GM10266 (cell line): ENCODE measurements at regions not wholly inside any gene's neighbourhood (a gene's known extent, or its start where the extent isn't known, plus 50 kb on each side); places are given as distances from the start of the nearest gene placed in this dataset.

ENCODE experiments used
- DNase-seq: peaks from one replicate; pipeline ENCODE4 v3.0.0; 2012; ENCODE audit errors: extremely low spot score
- TF ChIP-seq, protein P1 (sequence below): IDR thresholded peaks from 2 replicates; pipeline ENCODE4 v1.5.1; 2012; ENCODE audit warnings: mild to moderate bottlenecking, low read depth; ENCODE audit not compliant: control insufficient read depth, insufficient read depth; ENCODE audit errors: missing control alignments

GRCh38 chr3:84825817-84826216 is 133.0 kb upstream of the CADM2 start:
- no peak for DNase-seq
- TF ChIP-seq, protein P1, sequence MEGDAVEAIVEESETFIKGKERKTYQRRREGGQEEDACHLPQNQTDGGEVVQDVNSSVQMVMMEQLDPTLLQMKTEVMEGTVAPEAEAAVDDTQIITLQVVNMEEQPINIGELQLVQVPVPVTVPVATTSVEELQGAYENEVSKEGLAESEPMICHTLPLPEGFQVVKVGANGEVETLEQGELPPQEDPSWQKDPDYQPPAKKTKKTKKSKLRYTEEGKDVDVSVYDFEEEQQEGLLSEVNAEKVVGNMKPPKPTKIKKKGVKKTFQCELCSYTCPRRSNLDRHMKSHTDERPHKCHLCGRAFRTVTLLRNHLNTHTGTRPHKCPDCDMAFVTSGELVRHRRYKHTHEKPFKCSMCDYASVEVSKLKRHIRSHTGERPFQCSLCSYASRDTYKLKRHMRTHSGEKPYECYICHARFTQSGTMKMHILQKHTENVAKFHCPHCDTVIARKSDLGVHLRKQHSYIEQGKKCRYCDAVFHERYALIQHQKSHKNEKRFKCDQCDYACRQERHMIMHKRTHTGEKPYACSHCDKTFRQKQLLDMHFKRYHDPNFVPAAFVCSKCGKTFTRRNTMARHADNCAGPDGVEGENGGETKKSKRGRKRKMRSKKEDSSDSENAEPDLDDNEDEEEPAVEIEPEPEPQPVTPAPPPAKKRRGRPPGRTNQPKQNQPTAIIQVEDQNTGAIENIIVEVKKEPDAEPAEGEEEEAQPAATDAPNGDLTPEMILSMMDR, result no peak

DNA sequence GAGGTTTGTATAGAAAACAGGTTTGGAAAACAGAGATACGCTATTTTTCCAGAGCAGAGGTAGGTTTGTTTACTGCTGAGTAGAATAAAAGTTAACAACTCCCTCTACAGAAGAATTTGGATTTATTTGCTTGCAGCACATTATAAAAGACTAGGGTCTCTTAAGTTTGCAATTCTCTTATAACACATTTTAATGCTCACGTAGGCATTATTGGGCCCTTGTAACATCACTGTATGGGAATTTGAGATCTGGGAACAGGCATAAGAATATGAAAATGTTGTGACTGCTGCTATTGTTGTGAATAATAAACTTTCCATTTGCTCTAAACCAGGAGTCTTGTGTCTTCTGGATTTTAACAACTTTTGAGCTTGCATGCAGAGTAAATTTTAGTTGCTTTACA is 128.3 kb upstream of the CADM2 start:
- DNase-seq, result no peak
- TF ChIP-seq, protein P1, result no peak

- TF ChIP-seq, protein P1, result no peak
- no peak for DNase-seq
These were observed 123.4 kb upstream of the CADM2 start for GRCh38 chr3:84835366-84835765.

DNA sequence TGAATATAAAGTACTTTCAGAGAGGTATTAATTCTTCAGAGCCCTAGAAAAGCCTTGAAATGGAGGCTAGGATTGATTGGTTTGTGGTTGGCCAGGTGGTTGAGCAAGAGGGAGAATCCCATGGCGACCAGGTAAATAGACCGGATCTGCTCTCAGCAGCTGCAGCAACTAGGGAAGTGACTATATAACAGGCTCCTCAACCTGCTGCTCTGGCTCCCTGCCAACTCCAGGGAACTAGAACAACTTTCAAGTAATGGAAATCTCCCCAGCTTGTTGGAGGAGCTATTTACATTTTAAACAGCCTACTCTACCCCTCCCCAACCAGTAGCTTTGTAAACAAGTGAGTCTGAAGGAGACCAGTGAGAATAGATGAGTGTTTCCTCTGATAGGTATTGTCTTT is 121.8 kb upstream of the CADM2 start:
- DNase-seq, result no peak
- TF ChIP-seq, protein P1, result no peak

DNA sequence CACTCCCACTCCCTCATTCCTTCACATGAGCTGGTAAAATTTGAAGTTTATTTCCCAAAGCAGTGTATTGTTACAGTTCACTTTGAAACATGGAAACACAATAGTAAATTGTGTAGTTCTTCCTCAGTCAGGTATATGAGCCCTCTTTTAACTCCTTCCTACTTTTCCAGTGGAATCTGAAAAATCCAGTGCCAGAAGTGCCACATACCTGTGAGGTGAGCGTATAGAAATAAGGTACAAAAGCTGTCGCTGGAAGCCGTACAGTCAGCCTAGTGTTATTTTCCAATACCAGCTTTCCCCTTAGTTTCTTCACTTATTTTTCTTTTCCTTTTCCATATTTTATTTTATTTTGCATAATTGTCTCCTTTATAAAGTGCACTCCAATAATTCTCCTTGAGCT is 81.7 kb upstream of the CADM2 start:
- TF ChIP-seq, protein P1, result no peak
- DNase-seq, result no peak

- TF ChIP-seq, protein P1, result no peak
These were observed 77.5 kb upstream of the CADM2 start for GRCh38 chr3:84881288-84881687.

GRCh38 chr3:84885199-84885882 is 73.4 kb upstream of the CADM2 start:
- TF ChIP-seq, protein P1, result no peak
- DNase-seq, result no peak

More at GRCh38 chr3:84881288-84881687, 77.5 kb upstream of the CADM2 start:
- DNase-seq, result no peak
